Left lung (tissue), 4 donors: ENCODE measurements at regions not wholly inside any gene's neighbourhood (a gene's known extent, or its start where the extent isn't known, plus 50 kb on each side); places are given as distances from the start of the nearest gene placed in this dataset.

Source experiments
- ATAC-seq: fragments of 200-7000 bp; cut with Tn5 transposase; one replicate; pipeline ENCODE4 v1.9.1; 2020; ENCODE audit warnings: moderate library complexity
- DNase-seq, 4 donors: peaks; one replicate each; pipeline ENCODE4 v3.0.0-alpha.2; 2013 to 2020
- H3K27ac ChIP-seq, 2 donors: fragments of 200-600 bp; sonication (generic) in 1 of 2; one replicate each; pipeline versions ENCODE4 v1.5.0 to v1.8.0; 2020 to 2021
- H3K27me3 ChIP-seq, 2 donors: fragments of 200-600 bp; sonication (generic) in 1 of 2; one replicate each; pipeline versions ENCODE4 v1.5.0 to v1.8.0; 2020 to 2021
- H3K36me3 ChIP-seq, 2 donors: fragments of 200-600 bp; sonication (generic) in 1 of 2; one replicate each; pipeline versions ENCODE4 v1.5.0 to v1.8.0; 2020 to 2021
- H3K4me1 ChIP-seq, 2 donors: fragments of 200-600 bp; one replicate each; pipeline ENCODE4 v1.8.0; 2021
- H3K4me3 ChIP-seq, 2 donors: fragments of 200-600 bp; sonication (generic) in 1 of 2; one replicate each; pipeline versions ENCODE4 v1.5.0 to v1.8.0; 2020 to 2021; ENCODE audit warnings: mild to moderate bottlenecking in 1 of 2
- H3K9me3 ChIP-seq, 2 donors: fragments of 200-600 bp; sonication (generic) in 1 of 2; one replicate each; pipeline versions ENCODE4 v1.5.0 to v1.8.0; 2020 to 2021
- CTCF ChIP-seq, 2 donors: fragments of 200-600 bp; sonication (generic) in 1 of 2; IDR thresholded peaks; one replicate each; pipeline versions ENCODE4 v1.5.0 to v1.8.0; 2021; ENCODE audit warnings: antibody characterized with exemption in 2 of 2
- intact Hi-C, 2 donors: fragments of 100-400 bp; cut with DNase I; formaldehyde crosslinking; loops; one replicate each; pipeline versions ENCODE4 v1.11.2 to v1.14.2; 2022
- donor health status: DM: no; HTN: yes; CAD: no.
- donor health status: DM: no; HTN: no; CAD: no.

- no peak for ATAC-seq
- no peak for TF ChIP-seq CTCF (IDR thresholded peaks at IDR 0.05)
- intact Hi-C loops = no loop called here
- Histone ChIP-seq H3K36me3 (no peaks in the 10 kb centered on the region), H3K27ac (no peak overlapping the region), H3K27me3 (no peaks in the 10 kb centered on the region), H3K4me1 (no peaks in the 10 kb centered on the region), H3K9me3 (no peaks in the 10 kb centered on the region), H3K4me3 (no peak overlapping the region)
- no peak for DNase-seq
These were observed 243.4 kb upstream of the PCDH18 start for GRCh38 chr4:137775701-137776100.

GRCh38 chr4:137774501-137774900, 242.2 kb upstream of the PCDH18 start:
- Histone ChIP-seq H3K9me3 (no peaks in the 10 kb centered on the region), H3K36me3 (no peaks in the 10 kb centered on the region), H3K4me3 (no peak overlapping the region), H3K4me1 (no peaks in the 10 kb centered on the region), H3K27ac (no peak overlapping the region), H3K27me3 (no peaks in the 10 kb centered on the region)
- no peak for TF ChIP-seq CTCF (IDR thresholded peaks at IDR 0.05)
- DNase-seq (no peak), ATAC-seq (no peak)
- intact Hi-C loops = no loop called here

- intact Hi-C loops = no loop called here
- no peaks in the 10 kb centered on the region for H3K27me3 ChIP-seq
- H3K4me3 ChIP-seq = no peak overlapping the region
- peaks cover 0 to 3% of the 10 kb centered on the region in 2 donors for H3K9me3 ChIP-seq
- ATAC-seq (no peak), DNase-seq (no peak)
- H3K27ac ChIP-seq = no peak overlapping the region
- TF ChIP-seq CTCF (IDR thresholded peaks at IDR 0.05) = no peak
- H3K4me1 ChIP-seq = no peaks in the 10 kb centered on the region
- no peaks in the 10 kb centered on the region for H3K36me3 ChIP-seq
These were observed 236.6 kb upstream of the PCDH18 start for GRCh38 chr4:137768881-137769280.

GRCh38 chr4:137768196-137768595, 235.9 kb upstream of the PCDH18 start:
- no peaks in the 10 kb centered on the region for H3K36me3 ChIP-seq
- no peaks in the 10 kb centered on the region for H3K27me3 ChIP-seq
- TF ChIP-seq CTCF (IDR thresholded peaks at IDR 0.05) = no peak
- H3K4me3 ChIP-seq = no peak overlapping the region
- intact Hi-C loops = no loop called here
- no peak overlapping the region for H3K27ac ChIP-seq
- DNase-seq = no peak
- peaks cover 0 to 3% of the 10 kb centered on the region in 2 donors for H3K9me3 ChIP-seq
- no peaks in the 10 kb centered on the region for H3K4me1 ChIP-seq
- ATAC-seq = no peak

- DNase-seq (no peak), ATAC-seq (no peak)
- Histone ChIP-seq H3K4me1 (no peaks in the 10 kb centered on the region), H3K27ac (no peak overlapping the region), H3K27me3 (no peaks in the 10 kb centered on the region), H3K4me3 (no peak overlapping the region), H3K9me3 (no peaks in the 10 kb centered on the region), H3K36me3 (no peaks in the 10 kb centered on the region)
- intact Hi-C loops = no loop called here
- TF ChIP-seq CTCF (IDR thresholded peaks at IDR 0.05) = no peak
These were observed 230.3 kb upstream of the PCDH18 start for GRCh38 chr4:137762591-137762990.
